ENCODE measurements at regions not wholly inside any gene's neighbourhood (a gene's known extent, or its start where the extent isn't known, plus 50 kb on each side); places are given as distances from the start of the nearest gene placed in this dataset.

DNA sequence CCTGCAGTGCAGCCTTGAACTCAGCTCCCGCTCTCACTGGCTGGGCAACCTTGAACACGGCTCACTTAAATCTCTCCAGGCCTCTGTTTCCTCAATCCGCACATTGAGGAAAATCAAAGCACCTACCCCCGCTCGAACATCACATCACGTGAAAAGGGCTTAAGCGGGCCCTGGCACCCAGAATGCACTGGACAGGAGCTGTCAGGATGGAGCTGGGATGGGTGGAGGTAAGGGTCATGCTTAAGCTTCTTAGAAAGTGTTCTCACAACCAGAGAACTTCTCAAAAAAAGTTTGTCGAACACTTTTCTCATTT is 55.7 kb upstream of the MGMT start:
- 94% methylated on average over 8 of the region's 8 CpGs for WGBS
- Histone ChIP-seq H3K27me3 (ENCODE audit: control insufficient read depth, insufficient read depth) (no peaks in the 10 kb centered on the region), H3K4me1 (ENCODE audit: control insufficient read depth, insufficient read depth, low read length) (no peaks in the 10 kb centered on the region), H3K4me3 (ENCODE audit: low read length) (no peak overlapping the region), H3K27ac (ENCODE audit: low read length) (no peak overlapping the region), H3K9me3 (ENCODE audit: control insufficient read depth, low read length) (no peaks in the 10 kb centered on the region)
- intact Hi-C loops (cut with DNase I): no loop called here
- ATAC-seq (no peak), DNase-seq (no peak)

DNA sequence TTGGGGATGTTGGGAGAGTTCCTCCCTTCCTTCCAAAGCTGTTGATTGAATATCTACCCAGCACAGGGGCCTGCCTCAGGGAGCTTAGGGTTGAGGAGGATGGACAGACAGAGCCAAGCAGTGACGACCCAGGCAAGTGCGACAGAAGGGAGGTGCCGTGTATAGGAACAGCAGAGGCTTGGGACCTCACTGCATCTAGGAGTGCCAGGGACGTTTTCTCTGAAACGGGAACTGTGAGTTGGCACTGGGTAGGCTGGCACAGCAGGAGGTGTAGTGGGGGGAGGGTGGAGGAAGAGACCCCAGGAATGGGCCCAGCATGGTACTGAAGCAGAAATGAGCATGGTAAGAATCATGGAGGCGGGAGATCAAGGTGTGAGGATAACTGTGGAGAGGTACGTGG is 55.3 kb upstream of the MGMT start:
- Histone ChIP-seq H3K4me1 (ENCODE audit: control insufficient read depth, insufficient read depth, low read length) (no peaks in the 10 kb centered on the region), H3K4me3 (ENCODE audit: low read length) (no peak overlapping the region), H3K27ac (ENCODE audit: low read length) (no peak overlapping the region), H3K27me3 (ENCODE audit: control insufficient read depth, insufficient read depth) (no peaks in the 10 kb centered on the region), H3K9me3 (ENCODE audit: control insufficient read depth, low read length) (no peaks in the 10 kb centered on the region)
- WGBS: 77% methylated on average over 7 of the region's 7 CpGs
- DNase-seq (no peak), ATAC-seq (no peak)
- intact Hi-C loops (cut with DNase I): no loop called here

DNA sequence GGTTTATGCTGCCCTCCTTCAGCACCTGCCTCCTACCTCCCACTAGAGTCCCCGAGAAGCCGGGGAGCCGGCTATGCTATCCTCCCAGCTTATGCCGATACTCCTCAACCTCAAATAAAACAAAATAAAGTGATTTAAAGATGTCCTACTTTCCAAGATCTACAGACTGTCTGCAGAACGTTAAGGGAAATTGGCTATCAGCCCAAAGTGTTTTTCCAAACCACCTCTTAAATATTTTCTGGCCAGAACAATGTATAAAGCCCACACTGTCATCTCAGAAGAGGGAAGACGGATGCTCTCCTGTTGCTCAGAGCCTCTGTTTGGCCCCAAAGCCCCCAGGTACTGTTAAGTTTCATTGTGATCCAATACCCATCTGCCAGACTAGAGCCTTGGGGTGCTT is 54.0 kb upstream of the MGMT start:
- no peak for DNase-seq
- Histone ChIP-seq H3K27ac (ENCODE audit: low read length) (no peak overlapping the region), H3K4me1 (ENCODE audit: control insufficient read depth, insufficient read depth, low read length) (no peaks in the 10 kb centered on the region), H3K27me3 (ENCODE audit: control insufficient read depth, insufficient read depth) (no peaks in the 10 kb centered on the region), H3K4me3 (ENCODE audit: low read length) (no peak overlapping the region), H3K9me3 (ENCODE audit: control insufficient read depth, low read length) (no peaks in the 10 kb centered on the region)
- intact Hi-C loops (cut with DNase I): no loop called here
- ATAC-seq: no peak
- WGBS: 82% methylated on average over 6 of the region's 6 CpGs

DNA sequence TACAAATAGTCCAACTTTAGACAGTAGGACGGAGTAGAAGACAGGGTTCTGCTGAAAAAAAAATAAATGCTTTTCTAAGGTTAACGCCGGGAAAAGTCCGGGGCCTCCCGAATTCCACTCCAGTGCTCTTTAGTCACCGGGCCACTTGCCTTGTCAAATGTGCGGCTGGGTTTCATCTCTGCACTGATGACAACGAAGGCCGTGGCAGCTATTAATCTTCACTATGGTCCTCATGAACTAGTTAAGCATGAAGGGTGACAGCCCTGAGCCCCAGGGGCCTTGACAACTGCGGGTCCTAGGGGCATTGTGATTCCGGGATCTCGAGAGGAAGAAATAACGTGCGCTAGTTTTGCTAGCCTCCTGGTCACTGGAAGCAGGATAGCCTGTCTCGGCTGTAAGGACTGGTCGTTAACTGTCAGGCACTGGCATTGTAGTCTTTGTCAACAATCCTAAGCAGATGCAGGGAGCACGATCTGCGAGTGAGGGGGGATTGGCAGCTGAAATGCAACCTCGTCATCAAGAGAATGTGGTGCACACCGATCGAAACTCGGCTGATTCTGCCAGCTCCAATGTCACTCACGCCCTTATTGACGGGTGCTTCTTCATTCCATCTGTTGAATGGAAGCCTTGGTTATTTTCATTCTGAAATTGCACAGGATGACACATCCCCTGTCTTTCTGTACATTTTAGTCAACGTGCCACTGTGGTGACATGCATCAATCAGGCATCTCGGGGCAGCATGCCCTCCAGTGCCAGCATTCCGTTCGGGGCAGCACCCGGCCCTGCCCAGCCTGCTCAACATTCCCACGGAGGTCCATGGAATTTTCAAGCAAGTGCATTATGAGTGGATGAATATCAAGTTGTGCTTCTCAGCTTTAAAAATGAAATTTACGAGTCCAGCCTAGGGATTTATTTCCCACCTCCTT is 51.6 kb upstream of the MGMT start:
- H3K27me3 ChIP-seq (ENCODE audit: control insufficient read depth, insufficient read depth): no peaks in the 10 kb centered on the region
- DNase-seq (no peak), ATAC-seq (no peak)
- H3K4me1 ChIP-seq (ENCODE audit: control insufficient read depth, insufficient read depth, low read length): no peaks in the 10 kb centered on the region
- no peaks in the 10 kb centered on the region for H3K9me3 ChIP-seq (ENCODE audit: control insufficient read depth, low read length)
- intact Hi-C loops (cut with DNase I): no loop called here
- H3K4me3 ChIP-seq (ENCODE audit: low read length): no peak overlapping the region
- no peak overlapping the region for H3K27ac ChIP-seq (ENCODE audit: low read length)
- 80% methylated on average over 31 of the region's 31 CpGs for WGBS

DNA sequence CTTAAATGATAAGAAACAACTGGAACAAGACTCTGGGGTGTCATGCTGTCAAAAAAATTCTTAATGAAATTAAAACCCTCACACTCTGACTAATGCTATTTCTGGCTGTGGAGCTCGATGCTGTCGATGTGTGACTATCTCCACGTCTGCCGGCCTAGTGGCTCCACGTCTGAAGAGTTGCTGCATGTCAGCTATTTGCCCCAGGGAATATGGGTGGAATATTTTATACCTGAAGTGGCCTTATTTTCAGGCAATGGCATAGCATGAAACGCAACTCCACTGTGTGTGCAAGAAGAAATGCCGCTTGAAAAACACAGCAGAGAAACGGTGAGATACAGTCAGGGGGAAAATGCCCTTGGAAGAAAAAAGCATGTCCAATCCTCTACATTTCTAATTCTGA is 50.9 kb upstream of the MGMT start:
- no peaks in the 10 kb centered on the region for H3K9me3 ChIP-seq (ENCODE audit: control insufficient read depth, low read length)
- ATAC-seq (no peak), DNase-seq (no peak)
- WGBS: 74% methylated on average over 8 of the region's 8 CpGs
- no peaks in the 10 kb centered on the region for H3K4me1 ChIP-seq (ENCODE audit: control insufficient read depth, insufficient read depth, low read length)
- no peaks in the 10 kb centered on the region for H3K27me3 ChIP-seq (ENCODE audit: control insufficient read depth, insufficient read depth)
- no peak overlapping the region for H3K4me3 ChIP-seq (ENCODE audit: low read length)
- no peak overlapping the region for H3K27ac ChIP-seq (ENCODE audit: low read length)
- intact Hi-C loops (cut with DNase I): no loop called here

DNA sequence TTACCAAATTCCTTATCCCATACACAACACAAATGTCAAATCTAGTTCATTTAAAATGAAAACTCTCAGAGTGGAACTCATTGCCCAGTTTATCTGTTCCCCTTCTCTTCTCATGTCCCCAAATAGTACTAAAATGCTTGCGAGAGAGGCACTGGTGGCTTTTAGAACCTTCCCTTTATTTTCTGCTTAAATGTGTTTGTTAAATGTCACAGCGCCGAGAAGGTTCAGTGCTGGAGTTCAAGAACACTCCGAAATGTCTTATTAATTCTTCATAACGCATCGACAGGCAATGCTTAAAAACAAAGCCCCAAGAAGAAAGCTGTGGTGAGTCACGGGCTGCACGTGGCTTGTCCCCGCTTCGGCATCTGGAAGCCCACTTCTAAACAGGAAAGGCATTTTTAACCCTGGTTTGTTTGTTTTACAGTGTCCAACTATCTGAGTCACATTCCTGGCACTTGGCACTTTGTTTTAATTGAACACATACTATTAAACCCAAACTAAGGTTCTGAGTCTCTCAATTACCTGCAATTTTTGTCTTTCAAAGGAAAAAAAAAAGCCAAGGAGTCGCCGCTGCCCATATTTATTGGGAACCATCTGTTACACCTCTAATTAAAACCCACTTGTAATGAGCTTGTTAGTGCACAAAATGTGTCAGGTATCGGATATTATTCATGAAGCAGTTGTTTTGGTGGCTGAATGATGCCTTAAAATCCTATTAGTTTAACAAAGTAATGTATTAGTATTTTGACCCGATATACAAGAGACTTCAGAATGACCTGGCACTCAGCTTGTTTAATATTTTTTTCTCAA is 49.9 kb upstream of the MGMT start:
- H3K4me1 ChIP-seq (ENCODE audit: control insufficient read depth, insufficient read depth, low read length): no peaks in the 10 kb centered on the region
- H3K4me3 ChIP-seq (ENCODE audit: low read length): no peak overlapping the region
- no peak for ATAC-seq
- no peak overlapping the region for H3K27ac ChIP-seq (ENCODE audit: low read length)
- H3K9me3 ChIP-seq (ENCODE audit: control insufficient read depth, low read length): no peaks in the 10 kb centered on the region
- DNase-seq: no peak
- intact Hi-C loops (cut with DNase I): no loop called here
- no peaks in the 10 kb centered on the region for H3K27me3 ChIP-seq (ENCODE audit: control insufficient read depth, insufficient read depth)
- 68% methylated on average over 14 of the region's 14 CpGs for WGBS
